ENCODE measurements at regions not wholly inside any gene's neighbourhood (a gene's known extent, or its start where the extent isn't known, plus 50 kb on each side); places are given as distances from the start of the nearest gene placed in this dataset.

- no peak for TF ChIP-seq CTCF (IDR thresholded peaks at IDR 0.05; ENCODE audit: insufficient read depth, low read length, poor library complexity, severe bottlenecking)
- Histone ChIP-seq H3K4me3 (ENCODE audit: low read depth, low read length) (no peak overlapping the region), H3K27me3 (ENCODE audit: control insufficient read depth, insufficient read depth, low read length) (no peaks in the 10 kb centered on the region), H3K36me3 (ENCODE audit: control insufficient read depth, insufficient read depth, low read length) (no peaks in the 10 kb centered on the region)
- no peak for DNase-seq (ENCODE audit: low read depth)
Observed at GRCh38 chr21:19276665-19277064, 873.1 kb upstream of the TMPRSS15 start.

GRCh38 chr21:19286876-19287275 lies 883.3 kb upstream of the TMPRSS15 start:
- no peak for DNase-seq (ENCODE audit: low read depth)
- Histone ChIP-seq H3K36me3 (ENCODE audit: control insufficient read depth, insufficient read depth, low read length) (no peaks in the 10 kb centered on the region), H3K27me3 (ENCODE audit: control insufficient read depth, insufficient read depth, low read length) (no peaks in the 10 kb centered on the region), H3K4me3 (ENCODE audit: low read depth, low read length) (no peak overlapping the region)
- TF ChIP-seq CTCF (IDR thresholded peaks at IDR 0.05; ENCODE audit: insufficient read depth, low read length, poor library complexity, severe bottlenecking): no peak

GRCh38 chr21:19290328-19290727 lies 886.7 kb upstream of the TMPRSS15 start:
- DNase-seq (ENCODE audit: low read depth): no peak
- Histone ChIP-seq H3K36me3 (ENCODE audit: control insufficient read depth, insufficient read depth, low read length) (no peaks in the 10 kb centered on the region), H3K27me3 (ENCODE audit: control insufficient read depth, insufficient read depth, low read length) (no peaks in the 10 kb centered on the region), H3K4me3 (ENCODE audit: low read depth, low read length) (no peak overlapping the region)
- no peak for TF ChIP-seq CTCF (IDR thresholded peaks at IDR 0.05; ENCODE audit: insufficient read depth, low read length, poor library complexity, severe bottlenecking)

- Histone ChIP-seq H3K4me3 (ENCODE audit: low read depth, low read length) (no peak overlapping the region), H3K36me3 (ENCODE audit: control insufficient read depth, insufficient read depth, low read length) (no peaks in the 10 kb centered on the region), H3K27me3 (ENCODE audit: control insufficient read depth, insufficient read depth, low read length) (no peaks in the 10 kb centered on the region)
- no peak for TF ChIP-seq CTCF (IDR thresholded peaks at IDR 0.05; ENCODE audit: insufficient read depth, low read length, poor library complexity, severe bottlenecking)
- DNase-seq (ENCODE audit: low read depth): no peak
Observed at GRCh38 chr21:19320291-19320690, 916.7 kb upstream of the TMPRSS15 start.

GRCh38 chr21:19321688-19322087 lies 918.1 kb upstream of the TMPRSS15 start:
- no peak for TF ChIP-seq CTCF (IDR thresholded peaks at IDR 0.05; ENCODE audit: insufficient read depth, low read length, poor library complexity, severe bottlenecking)
- H3K4me3 ChIP-seq (ENCODE audit: low read depth, low read length): no peak overlapping the region
- DNase-seq (ENCODE audit: low read depth): no peak
- H3K27me3 ChIP-seq (ENCODE audit: control insufficient read depth, insufficient read depth, low read length): no peaks in the 10 kb centered on the region
- H3K36me3 ChIP-seq (ENCODE audit: control insufficient read depth, insufficient read depth, low read length): no peaks in the 10 kb centered on the region

GRCh38 chr21:19322360-19322759 lies 918.8 kb upstream of the TMPRSS15 start:
- Histone ChIP-seq H3K36me3 (ENCODE audit: control insufficient read depth, insufficient read depth, low read length) (no peaks in the 10 kb centered on the region), H3K27me3 (ENCODE audit: control insufficient read depth, insufficient read depth, low read length) (no peaks in the 10 kb centered on the region), H3K4me3 (ENCODE audit: low read depth, low read length) (no peak overlapping the region)
- TF ChIP-seq CTCF (IDR thresholded peaks at IDR 0.05; ENCODE audit: insufficient read depth, low read length, poor library complexity, severe bottlenecking): peak; percentile 22
- DNase-seq (ENCODE audit: low read depth): no peak
